ENCODE measurements at regions not wholly inside any gene's neighbourhood (a gene's known extent, or its start where the extent isn't known, plus 50 kb on each side); places are given as distances from the start of the nearest gene placed in this dataset.
A peak's percentile ranks its signal among the peaks of the same experiment; 100 is the strongest.

DNA sequence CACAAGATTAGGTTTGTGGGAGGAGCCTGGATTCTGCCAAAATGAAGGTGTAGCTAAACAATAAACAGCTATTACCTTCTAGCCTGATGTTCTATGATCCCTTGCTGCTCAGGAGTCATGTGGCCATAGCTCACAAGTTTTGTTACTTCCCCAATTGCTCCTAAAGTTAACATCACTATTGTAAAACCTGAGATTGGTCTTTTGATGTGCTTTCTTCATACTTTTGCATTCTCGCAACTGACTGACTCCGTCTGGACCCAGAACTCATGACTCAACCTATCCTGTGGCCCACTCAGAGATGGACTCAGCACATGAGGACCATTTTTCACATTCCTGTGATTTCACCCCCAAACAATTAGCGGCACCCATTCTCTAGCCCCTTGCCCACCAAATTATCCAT lies 69.1 kb downstream of the PTGS2 start:
- TF ChIP-seq, protein P1, sequence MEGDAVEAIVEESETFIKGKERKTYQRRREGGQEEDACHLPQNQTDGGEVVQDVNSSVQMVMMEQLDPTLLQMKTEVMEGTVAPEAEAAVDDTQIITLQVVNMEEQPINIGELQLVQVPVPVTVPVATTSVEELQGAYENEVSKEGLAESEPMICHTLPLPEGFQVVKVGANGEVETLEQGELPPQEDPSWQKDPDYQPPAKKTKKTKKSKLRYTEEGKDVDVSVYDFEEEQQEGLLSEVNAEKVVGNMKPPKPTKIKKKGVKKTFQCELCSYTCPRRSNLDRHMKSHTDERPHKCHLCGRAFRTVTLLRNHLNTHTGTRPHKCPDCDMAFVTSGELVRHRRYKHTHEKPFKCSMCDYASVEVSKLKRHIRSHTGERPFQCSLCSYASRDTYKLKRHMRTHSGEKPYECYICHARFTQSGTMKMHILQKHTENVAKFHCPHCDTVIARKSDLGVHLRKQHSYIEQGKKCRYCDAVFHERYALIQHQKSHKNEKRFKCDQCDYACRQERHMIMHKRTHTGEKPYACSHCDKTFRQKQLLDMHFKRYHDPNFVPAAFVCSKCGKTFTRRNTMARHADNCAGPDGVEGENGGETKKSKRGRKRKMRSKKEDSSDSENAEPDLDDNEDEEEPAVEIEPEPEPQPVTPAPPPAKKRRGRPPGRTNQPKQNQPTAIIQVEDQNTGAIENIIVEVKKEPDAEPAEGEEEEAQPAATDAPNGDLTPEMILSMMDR (IDR thresholded peaks at IDR 0.05): no peak
- TF ChIP-seq POLR2A (IDR thresholded peaks at IDR 0.05) (no peak), EP300 (IDR thresholded peaks at IDR 0.05) (no peak), POLR2AphosphoS5 (IDR thresholded peaks at IDR 0.05) (no peak)
- no peak overlapping the region for H3K4me3 ChIP-seq
- H3K9me3 ChIP-seq: no peaks in the 10 kb centered on the region
- no peak overlapping the region for H3K27ac ChIP-seq
- H3K27me3 ChIP-seq: no peaks in the 10 kb centered on the region
- no peaks in the 10 kb centered on the region for H3K4me1 ChIP-seq
- WGBS, 2 donors (ENCODE audit: low coverage in 1 of 2): 83 to 93% methylated on average over 2 of the region's 3 CpGs
- H3K36me3 ChIP-seq: no peaks in the 10 kb centered on the region
- ATAC-seq: no peak

DNA sequence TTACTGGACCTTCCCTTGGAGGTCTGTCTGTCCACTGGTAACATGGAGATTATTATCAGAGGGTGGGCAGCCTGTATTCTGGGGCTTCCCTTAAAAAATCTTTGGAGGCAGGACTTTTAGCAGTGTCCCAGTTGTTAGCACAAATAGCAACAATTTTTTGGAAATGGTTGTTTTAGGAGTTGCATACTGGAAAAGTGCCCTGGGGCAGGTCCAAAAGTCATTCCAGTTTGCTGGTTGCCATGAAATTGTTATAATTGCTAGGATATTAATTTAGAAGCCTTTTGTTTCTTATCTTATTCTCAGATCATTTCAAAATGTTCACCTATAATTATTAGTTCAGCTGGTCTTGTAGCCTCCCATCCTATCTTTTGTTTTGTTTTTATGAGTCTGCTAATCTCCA lies 71.0 kb downstream of the PTGS2 start:
- H3K4me3 ChIP-seq: no peak overlapping the region
- no peak overlapping the region for H3K27ac ChIP-seq
- H3K27me3 ChIP-seq: no peaks in the 10 kb centered on the region
- TF ChIP-seq POLR2A (IDR thresholded peaks at IDR 0.05) (no peak), POLR2AphosphoS5 (IDR thresholded peaks at IDR 0.05) (no peak), EP300 (IDR thresholded peaks at IDR 0.05) (no peak)
- TF ChIP-seq, protein P1 (IDR thresholded peaks at IDR 0.05): no peak
- no peaks in the 10 kb centered on the region for H3K9me3 ChIP-seq
- H3K36me3 ChIP-seq: no peaks in the 10 kb centered on the region
- no peaks in the 10 kb centered on the region for H3K4me1 ChIP-seq
- no peak for ATAC-seq

DNA sequence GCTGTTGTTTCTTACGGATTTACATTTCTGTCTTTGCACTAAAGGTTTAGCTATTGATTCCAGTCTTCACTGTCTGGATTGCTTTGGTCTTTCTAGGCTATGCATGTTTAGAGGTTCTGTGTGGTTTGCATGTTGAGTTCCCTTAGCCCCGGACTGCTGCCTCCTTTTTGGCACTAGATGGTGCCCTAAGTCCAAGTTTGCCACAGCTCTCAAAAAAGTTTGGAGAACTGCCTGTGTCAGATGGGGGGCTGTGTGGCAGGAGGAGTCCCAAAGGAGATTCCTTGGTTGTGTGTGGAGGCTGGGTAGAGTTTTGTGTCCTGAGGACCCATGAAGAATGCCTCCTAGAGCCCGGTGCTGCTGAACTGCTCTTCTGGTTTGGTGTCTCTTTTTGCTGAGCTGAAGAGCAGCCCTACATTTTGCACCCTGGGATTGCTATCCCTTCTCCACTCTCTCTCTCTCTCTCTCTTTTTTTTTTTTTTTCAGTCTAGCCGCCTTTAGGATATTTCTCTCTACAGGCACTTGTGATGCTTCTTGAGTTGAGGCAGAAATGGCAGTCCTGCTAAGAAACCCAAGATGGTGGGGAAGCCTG lies 74.4 kb downstream of the PTGS2 start:
- H3K27me3 ChIP-seq: no peaks in the 10 kb centered on the region
- no peak overlapping the region for H3K27ac ChIP-seq
- 48 to 56% methylated on average over 3 of the region's 4 CpGs for WGBS, 2 donors (ENCODE audit: low coverage in 1 of 2)
- no peaks in the 10 kb centered on the region for H3K9me3 ChIP-seq
- H3K4me3 ChIP-seq: no peak overlapping the region
- no peaks in the 10 kb centered on the region for H3K36me3 ChIP-seq
- H3K4me1 ChIP-seq: no peaks in the 10 kb centered on the region
- no peak for ATAC-seq
- TF ChIP-seq, protein P1 (IDR thresholded peaks at IDR 0.05): peak; percentile 35 to 78 (median 50)
- TF ChIP-seq POLR2AphosphoS5 (IDR thresholded peaks at IDR 0.05): no peak

DNA sequence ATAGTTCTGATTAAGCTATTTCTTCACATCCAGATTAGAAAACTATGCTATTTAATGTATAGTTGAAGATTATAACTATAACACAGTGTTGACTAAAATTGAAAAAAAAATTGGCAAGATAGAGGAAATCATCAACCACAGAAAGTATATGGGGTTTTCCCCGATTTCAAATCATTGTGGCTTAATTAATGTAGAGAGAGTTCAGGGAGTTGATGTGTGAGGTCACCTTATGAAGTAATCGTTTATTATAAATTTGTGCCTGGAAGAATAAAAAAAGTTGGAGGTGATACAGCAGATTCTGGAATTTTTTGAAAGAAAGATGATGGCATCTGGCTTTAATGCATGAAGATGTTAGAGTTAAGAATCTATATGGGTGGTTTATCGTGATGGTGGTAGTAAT lies 84.3 kb downstream of the PTGS2 start:
- Histone ChIP-seq H3K9me3 (peaks cover 0 to 25% (median 0%) of the 10 kb centered on the region in 3 donors), H3K4me1 (no peaks in the 10 kb centered on the region), H3K4me3 (no peak overlapping the region), H3K27ac (no peak overlapping the region), H3K36me3 (no peaks in the 10 kb centered on the region), H3K27me3 (no peaks in the 10 kb centered on the region)
- WGBS, 2 donors (ENCODE audit: low coverage in 1 of 2): 72% methylated on average over 3 of the region's 3 CpGs
- no peak for TF ChIP-seq POLR2A (IDR thresholded peaks at IDR 0.05)
- TF ChIP-seq, protein P1 (IDR thresholded peaks at IDR 0.05): no peak
- no peak for TF ChIP-seq EP300 (IDR thresholded peaks at IDR 0.05)
- no peak for TF ChIP-seq POLR2AphosphoS5 (IDR thresholded peaks at IDR 0.05)
- no peak for ATAC-seq

DNA sequence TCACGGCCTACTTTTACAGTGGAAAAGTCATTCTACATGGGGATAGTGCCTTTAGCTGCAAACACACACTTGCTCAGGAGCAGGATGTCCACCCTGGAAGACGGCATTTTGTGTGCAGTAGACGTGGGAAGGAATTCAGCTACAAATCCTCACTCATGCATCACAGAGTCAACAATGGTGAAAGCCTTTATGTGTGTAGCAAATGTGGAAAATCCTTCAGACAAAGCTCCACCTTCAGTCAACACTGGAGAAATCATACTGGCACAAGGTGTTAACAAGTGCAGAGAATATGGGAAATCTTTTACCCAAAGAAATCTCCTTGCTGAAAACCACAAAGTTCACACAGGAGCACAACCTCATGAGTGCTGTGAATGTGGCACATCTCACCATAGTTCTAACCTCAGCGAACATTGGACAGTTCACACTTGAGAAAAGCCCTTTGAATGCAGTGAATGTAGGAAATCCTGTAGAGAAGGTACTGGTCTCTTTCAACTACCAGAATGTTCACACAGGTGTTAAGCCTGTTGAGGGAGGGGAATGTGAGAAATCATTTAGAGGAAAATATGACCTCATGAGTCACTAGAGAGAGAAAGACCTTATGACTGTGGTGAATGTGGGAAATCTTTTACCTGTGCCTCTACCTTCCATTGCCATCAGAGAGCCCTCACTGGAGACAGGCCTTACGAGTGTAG lies 101.8 kb downstream of the PTGS2 start:
- no peak overlapping the region for H3K4me3 ChIP-seq
- no peaks in the 10 kb centered on the region for H3K4me1 ChIP-seq
- 42 to 78% methylated on average over 2 to 3 of the region's 5 CpGs for WGBS, 2 donors (ENCODE audit: low coverage in 1 of 2)
- peaks cover 0 to 2% (median 0%) of the 10 kb centered on the region in 3 donors for H3K9me3 ChIP-seq
- no peak for ATAC-seq
- H3K36me3 ChIP-seq: no peaks in the 10 kb centered on the region
- TF ChIP-seq POLR2AphosphoS5 (IDR thresholded peaks at IDR 0.05): no peak
- H3K27ac ChIP-seq: no peak overlapping the region
- no peaks in the 10 kb centered on the region for H3K27me3 ChIP-seq
